ENCODE measurements at regions not wholly inside any gene's neighbourhood (a gene's known extent, or its start where the extent isn't known, plus 50 kb on each side); places are given as distances from the start of the nearest gene placed in this dataset.

GRCh38 chr4:181259081-181259709 lies 984.0 kb upstream of the TENM3 start:
- DNase-seq (ENCODE audit: low read depth in 2 of 2) = no peak

GRCh38 chr4:181261279-181261678 lies 981.9 kb upstream of the TENM3 start:
- DNase-seq (ENCODE audit: low read depth in 2 of 2) = peak in 1 of 2 experiments; percentile 0

- DNase-seq (ENCODE audit: low read depth in 2 of 2) = no peak
Observed at GRCh38 chr4:181264893-181265292, 978.3 kb upstream of the TENM3 start.

GRCh38 chr4:181265370-181265769 lies 977.8 kb upstream of the TENM3 start:
- no peak for DNase-seq (ENCODE audit: low read depth in 2 of 2)

- no peak for DNase-seq (ENCODE audit: low read depth in 2 of 2)
Observed at GRCh38 chr4:181271116-181271640, 972.0 kb upstream of the TENM3 start.

GRCh38 chr4:181272422-181272821 lies 970.8 kb upstream of the TENM3 start:
- DNase-seq (ENCODE audit: low read depth in 2 of 2) = no peak

GRCh38 chr4:181278941-181279340 lies 964.3 kb upstream of the TENM3 start:
- no peak for DNase-seq (ENCODE audit: low read depth in 2 of 2)

GRCh38 chr4:181281451-181281850 lies 961.8 kb upstream of the TENM3 start:
- no peak for DNase-seq (ENCODE audit: low read depth in 2 of 2)

- no peak for DNase-seq (ENCODE audit: low read depth in 2 of 2)
Observed at GRCh38 chr4:181289198-181289597, 954.0 kb upstream of the TENM3 start.

GRCh38 chr4:181291615-181292014 lies 951.6 kb upstream of the TENM3 start:
- no peak for DNase-seq (ENCODE audit: low read depth in 2 of 2)

GRCh38 chr4:181293014-181293413 lies 950.2 kb upstream of the TENM3 start:
- DNase-seq (ENCODE audit: low read depth in 2 of 2) = no peak

- DNase-seq (ENCODE audit: low read depth in 2 of 2) = no peak
Observed at GRCh38 chr4:181293541-181293940, 949.7 kb upstream of the TENM3 start.

GRCh38 chr4:181294421-181294820 lies 948.8 kb upstream of the TENM3 start:
- DNase-seq (ENCODE audit: low read depth in 2 of 2) = no peak

GRCh38 chr4:181301735-181302710 lies 941.2 kb upstream of the TENM3 start:
- DNase-seq (ENCODE audit: low read depth in 2 of 2) = peak; percentile 23 to 31

GRCh38 chr4:181307824-181308223 lies 935.4 kb upstream of the TENM3 start:
- no peak for DNase-seq (ENCODE audit: low read depth in 2 of 2)

GRCh38 chr4:181308476-181309312 lies 934.5 kb upstream of the TENM3 start:
- no peak for DNase-seq (ENCODE audit: low read depth in 2 of 2)

GRCh38 chr4:181312066-181312465 lies 931.1 kb upstream of the TENM3 start:
- no peak for DNase-seq (ENCODE audit: low read depth in 2 of 2)

- no peak for DNase-seq (ENCODE audit: low read depth in 2 of 2)
Observed at GRCh38 chr4:181319629-181320028, 923.6 kb upstream of the TENM3 start.

- DNase-seq (ENCODE audit: low read depth in 2 of 2) = no peak
Observed at GRCh38 chr4:181323061-181323460, 920.1 kb upstream of the TENM3 start.

GRCh38 chr4:181330654-181331201 lies 912.5 kb upstream of the TENM3 start:
- no peak for DNase-seq (ENCODE audit: low read depth in 2 of 2)

- DNase-seq (ENCODE audit: low read depth in 2 of 2) = no peak
Observed at GRCh38 chr4:181331214-181331613, 912.0 kb upstream of the TENM3 start.

- DNase-seq (ENCODE audit: low read depth in 2 of 2) = peak; percentile 17 to 19
Observed at GRCh38 chr4:181345931-181346330, 897.3 kb upstream of the TENM3 start.
